Esophagus squamous epithelium (tissue), 5 donors: ENCODE measurements at regions not wholly inside any gene's neighbourhood (a gene's known extent, or its start where the extent isn't known, plus 50 kb on each side); places are given as distances from the start of the nearest gene placed in this dataset.

Source experiments
- DNase-seq: peaks from one replicate; lab custom pipeline; 2025; lab: John Stamatoyannopoulos, UW
- H3K27ac ChIP-seq, 4 donors: fragments of 200-600 bp; sonication (generic); one replicate each; pipeline ENCODE4 v1.5.1; 2016 to 2019; ENCODE audit warnings: mild to moderate bottlenecking in 1 of 4
- H3K27me3 ChIP-seq, 4 donors: fragments of 200-600 bp; sonication (generic); 1 replicate in 3 of 4; 2 replicates in 1 of 4; pipeline versions ENCODE4 v1.5.1 to v1.6.0; 2017 to 2021; ENCODE audit warnings: antibody characterized with exemption in 1 of 4
- H3K36me3 ChIP-seq, 3 donors: fragments of 200-600 bp; sonication (generic); one replicate each; pipeline ENCODE4 v1.5.1; 2016 to 2019
- H3K4me1 ChIP-seq, 3 donors: fragments of 200-600 bp; sonication (generic); one replicate each; pipeline ENCODE4 v1.5.1; 2017 to 2019
- H3K4me3 ChIP-seq, 4 donors: fragments of 200-600 bp; sonication (generic); 1 replicate in 3 of 4; 2 replicates in 1 of 4; pipeline ENCODE4 v1.5.1; 2016 to 2019; ENCODE audit warnings: mild to moderate bottlenecking in 2 of 4, moderate library complexity in 1 of 4
- H3K9me3 ChIP-seq, 3 donors: fragments of 200-600 bp; sonication (generic); one replicate each; pipeline ENCODE4 v1.5.1; 2016 to 2019
- POLR2A ChIP-seq, 4 donors: fragments of 450-650 bp; IDR thresholded peaks; one replicate each; pipeline ENCODE4 v1.6.1; 2017; ENCODE audit warnings: antibody characterized with exemption in 4 of 4, mild to moderate bottlenecking in 4 of 4, moderate library complexity in 3 of 4
- WGBS, 2 donors: methylation state at CpG; one replicate each; pipeline ENCODE4 v1.1.5; 2018; 5-methylcytosine and 5-hydroxymethylcytosine counted together
- intact Hi-C: fragments of 100-400 bp; cut with DNase I; formaldehyde crosslinking; loops from one replicate; pipeline ENCODE4 v1.15.0; 2022
- TF ChIP-seq, protein P1 (sequence below), 6 experiments: fragments of 450-650 bp in 4 of 6; fragments of 200-600 bp in 2 of 6; sonication (generic) in 2 of 6; IDR thresholded peaks; one replicate each; pipeline ENCODE4 v1.5.1; 2016 to 2019; ENCODE audit warnings: antibody characterized with exemption in 6 of 6, mild to moderate bottlenecking in 4 of 6, moderate library complexity in 4 of 6
- donor health status: DM: yes; HTN: yes; CAD: no.

DNA sequence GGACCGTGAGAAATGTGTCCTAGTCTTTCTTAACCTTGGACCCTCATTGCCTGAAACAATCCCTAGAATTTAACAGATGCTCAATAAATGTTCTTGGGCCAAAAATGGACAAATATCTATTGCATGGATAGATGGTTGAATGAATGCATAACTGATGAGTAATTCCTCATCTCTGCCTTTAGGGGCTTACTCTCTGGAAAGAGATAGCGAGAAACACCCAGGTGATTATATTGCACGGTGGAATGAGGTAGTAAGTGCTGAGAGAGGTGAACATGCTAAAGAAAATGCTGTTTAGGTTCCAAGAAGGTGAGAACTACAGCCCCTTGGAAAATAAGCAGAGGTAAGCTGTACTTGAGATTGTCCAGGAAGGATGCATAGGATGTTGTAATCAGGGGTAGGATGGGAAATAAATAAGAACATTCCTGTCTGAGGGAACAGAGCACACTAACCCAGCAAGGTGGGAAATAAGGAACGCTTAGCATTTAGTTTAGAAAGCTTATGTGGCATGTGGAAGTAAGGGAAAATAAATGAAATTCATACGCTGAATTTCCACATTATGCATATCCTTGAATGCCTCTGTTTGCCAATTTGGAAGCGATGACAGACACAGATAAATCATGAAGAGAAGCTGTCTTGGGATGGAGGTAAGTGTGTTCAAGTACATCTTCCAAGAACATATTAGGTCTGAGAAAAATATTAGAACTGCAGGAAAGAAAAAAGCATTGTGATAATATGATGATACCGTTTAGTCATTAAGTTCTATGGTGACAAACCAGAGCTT, 426.6 kb downstream of the ARHGEF28 start:
- H3K27me3 ChIP-seq = no peaks in the 10 kb centered on the region
- no peak overlapping the region for H3K27ac ChIP-seq
- WGBS, 2 donors = 69 to 73% methylated on average over 7 of the region's 7 CpGs
- no peaks in the 10 kb centered on the region for H3K36me3 ChIP-seq
- H3K4me1 ChIP-seq = no peaks in the 10 kb centered on the region
- no peak for TF ChIP-seq POLR2A (IDR thresholded peaks at IDR 0.05)
- TF ChIP-seq, protein P1, sequence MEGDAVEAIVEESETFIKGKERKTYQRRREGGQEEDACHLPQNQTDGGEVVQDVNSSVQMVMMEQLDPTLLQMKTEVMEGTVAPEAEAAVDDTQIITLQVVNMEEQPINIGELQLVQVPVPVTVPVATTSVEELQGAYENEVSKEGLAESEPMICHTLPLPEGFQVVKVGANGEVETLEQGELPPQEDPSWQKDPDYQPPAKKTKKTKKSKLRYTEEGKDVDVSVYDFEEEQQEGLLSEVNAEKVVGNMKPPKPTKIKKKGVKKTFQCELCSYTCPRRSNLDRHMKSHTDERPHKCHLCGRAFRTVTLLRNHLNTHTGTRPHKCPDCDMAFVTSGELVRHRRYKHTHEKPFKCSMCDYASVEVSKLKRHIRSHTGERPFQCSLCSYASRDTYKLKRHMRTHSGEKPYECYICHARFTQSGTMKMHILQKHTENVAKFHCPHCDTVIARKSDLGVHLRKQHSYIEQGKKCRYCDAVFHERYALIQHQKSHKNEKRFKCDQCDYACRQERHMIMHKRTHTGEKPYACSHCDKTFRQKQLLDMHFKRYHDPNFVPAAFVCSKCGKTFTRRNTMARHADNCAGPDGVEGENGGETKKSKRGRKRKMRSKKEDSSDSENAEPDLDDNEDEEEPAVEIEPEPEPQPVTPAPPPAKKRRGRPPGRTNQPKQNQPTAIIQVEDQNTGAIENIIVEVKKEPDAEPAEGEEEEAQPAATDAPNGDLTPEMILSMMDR (IDR thresholded peaks at IDR 0.05) = no peak
- DNase-seq = no peak
- no peaks in the 10 kb centered on the region for H3K9me3 ChIP-seq
- intact Hi-C loops = no loop called here
- H3K4me3 ChIP-seq = no peak overlapping the region

DNA sequence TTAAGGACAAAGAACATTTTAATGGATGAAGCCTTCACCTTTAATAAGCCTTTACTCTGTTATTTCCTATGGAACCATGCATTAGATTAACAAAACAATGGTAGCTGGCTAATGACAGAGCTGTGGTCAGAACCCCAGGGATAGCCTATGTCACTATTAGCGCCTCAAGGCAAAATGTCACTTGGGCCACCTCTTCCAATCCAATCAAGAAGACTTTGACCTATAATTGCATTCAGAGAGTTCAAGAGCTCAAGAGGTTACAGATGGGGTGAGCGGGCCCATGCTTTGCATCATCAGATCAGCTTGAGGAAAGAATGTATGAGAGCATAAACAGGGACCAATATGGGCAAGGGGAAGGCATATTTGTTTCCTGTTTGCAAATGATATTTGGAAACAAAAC, 425.1 kb downstream of the ARHGEF28 start:
- intact Hi-C loops = no loop called here
- DNase-seq = no peak
- no peaks in the 10 kb centered on the region for H3K27me3 ChIP-seq
- TF ChIP-seq, protein P1 (IDR thresholded peaks at IDR 0.05) = no peak
- no peak for TF ChIP-seq POLR2A (IDR thresholded peaks at IDR 0.05)
- no peak overlapping the region for H3K27ac ChIP-seq
- H3K4me3 ChIP-seq = no peak overlapping the region
- no peaks in the 10 kb centered on the region for H3K9me3 ChIP-seq
- 98 to 100% methylated on average over 2 of the region's 2 CpGs for WGBS, 2 donors
- H3K4me1 ChIP-seq = no peaks in the 10 kb centered on the region
- no peaks in the 10 kb centered on the region for H3K36me3 ChIP-seq

DNA sequence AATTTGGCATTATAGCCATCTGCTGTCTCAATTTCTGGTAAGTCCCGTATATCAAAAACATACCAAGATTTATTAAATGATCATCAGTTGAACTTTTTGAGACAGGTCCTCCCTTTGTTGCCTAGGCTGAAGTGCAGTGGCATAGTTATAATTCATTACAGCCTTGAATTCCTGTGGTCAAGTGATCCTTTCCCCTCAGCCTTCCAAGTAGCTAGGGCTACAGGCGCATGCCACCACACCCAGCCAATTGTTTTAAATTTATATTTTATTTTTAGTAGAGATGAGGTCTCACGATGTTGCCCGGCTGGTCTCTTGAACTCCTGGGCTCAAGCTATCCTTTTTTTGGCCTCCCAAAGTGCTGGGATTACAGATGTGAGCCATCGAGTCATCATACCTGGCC, 418.9 kb downstream of the ARHGEF28 start:
- H3K9me3 ChIP-seq = no peaks in the 10 kb centered on the region
- H3K27ac ChIP-seq = no peak overlapping the region
- DNase-seq = no peak
- no peaks in the 10 kb centered on the region for H3K27me3 ChIP-seq
- H3K4me3 ChIP-seq = no peak overlapping the region
- TF ChIP-seq, protein P1 (IDR thresholded peaks at IDR 0.05) = no peak
- no peak for TF ChIP-seq POLR2A (IDR thresholded peaks at IDR 0.05)
- 90 to 91% methylated on average over 5 of the region's 5 CpGs for WGBS, 2 donors
- H3K36me3 ChIP-seq = no peaks in the 10 kb centered on the region
- H3K4me1 ChIP-seq = no peaks in the 10 kb centered on the region
- intact Hi-C loops = no loop called here

DNA sequence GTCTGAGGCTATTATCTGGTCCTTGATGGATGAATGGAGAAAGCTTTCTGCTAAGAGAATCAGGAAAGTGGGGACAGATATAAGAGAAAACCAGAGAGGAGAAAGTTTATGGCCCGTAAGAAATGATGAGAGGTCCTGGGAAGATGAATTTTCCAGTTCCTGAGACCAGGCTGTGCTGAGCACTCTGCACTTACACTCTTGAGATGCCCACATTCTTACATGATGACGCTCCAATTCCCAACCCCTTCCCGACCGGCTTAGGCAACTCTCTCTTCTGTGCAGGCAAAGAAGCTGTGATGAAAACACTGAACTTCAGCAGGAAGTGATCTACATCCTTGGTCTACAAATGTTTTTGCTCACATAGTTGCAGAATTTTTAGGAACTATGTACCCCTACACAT, 417.0 kb downstream of the ARHGEF28 start:
- intact Hi-C loops = no loop called here
- no peak for DNase-seq
- 70 to 81% methylated on average over 4 of the region's 4 CpGs for WGBS, 2 donors
- Histone ChIP-seq H3K9me3 (no peaks in the 10 kb centered on the region), H3K27ac (no peak overlapping the region), H3K36me3 (no peaks in the 10 kb centered on the region), H3K27me3 (no peaks in the 10 kb centered on the region), H3K4me3 (no peak overlapping the region), H3K4me1 (no peaks in the 10 kb centered on the region)
- TF ChIP-seq, protein P1 (IDR thresholded peaks at IDR 0.05) = no peak
- TF ChIP-seq POLR2A (IDR thresholded peaks at IDR 0.05) = no peak

DNA sequence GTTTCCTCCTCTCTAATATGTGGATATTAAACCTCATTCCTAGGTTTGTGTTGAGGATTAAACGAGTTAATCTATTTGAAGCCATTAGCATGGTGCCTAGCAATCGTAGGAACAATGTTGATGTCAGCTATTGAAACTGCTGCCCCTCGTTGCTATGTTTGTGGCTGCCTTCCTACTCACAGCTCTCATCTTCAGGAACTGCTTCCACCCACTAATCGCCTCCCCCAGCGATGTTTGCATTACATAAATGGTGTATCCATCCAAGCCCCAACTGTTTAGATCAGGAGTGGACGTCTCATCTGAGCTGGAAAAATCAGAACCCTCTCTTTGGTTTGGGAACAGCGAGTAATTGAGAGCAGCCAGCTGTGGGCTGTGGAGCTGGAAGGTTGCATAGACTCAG, 416.6 kb downstream of the ARHGEF28 start:
- 71 to 82% methylated on average over 7 of the region's 7 CpGs for WGBS, 2 donors
- H3K27ac ChIP-seq = no peak overlapping the region
- no peak overlapping the region for H3K4me3 ChIP-seq
- no peaks in the 10 kb centered on the region for H3K36me3 ChIP-seq
- H3K4me1 ChIP-seq = no peaks in the 10 kb centered on the region
- no peak for TF ChIP-seq POLR2A (IDR thresholded peaks at IDR 0.05)
- TF ChIP-seq, protein P1 (IDR thresholded peaks at IDR 0.05) = no peak
- no peaks in the 10 kb centered on the region for H3K9me3 ChIP-seq
- H3K27me3 ChIP-seq = no peaks in the 10 kb centered on the region
- no peak for DNase-seq
- intact Hi-C loops = no loop called here
